Neural cell (in vitro differentiated cells): ENCODE measurements at regions not wholly inside any gene's neighbourhood (a gene's known extent, or its start where the extent isn't known, plus 50 kb on each side); places are given as distances from the start of the nearest gene placed in this dataset.

Source experiments
- CTCF ChIP-seq: fragments of 450-650 bp; IDR thresholded peaks from 2 replicates; pipeline ENCODE4 v1.5.1; 2014; ENCODE audit warnings: antibody characterized with exemption, mild to moderate bottlenecking, moderate library complexity; ENCODE audit not compliant: poor library complexity, severe bottlenecking
- EZH2 ChIP-seq: fragments of 200-600, 300-800 bp; shearing (Covaris generic), sonication (generic); IDR thresholded peaks from 2 replicates; pipeline ENCODE4 v1.6.1; 2014; ENCODE audit warnings: antibody characterized with exemption, low read length, borderline replicate concordance, mild to moderate bottlenecking; ENCODE audit not compliant: insufficient read depth, poor library complexity, severe bottlenecking
- MXI1 ChIP-seq: fragments of 450-650 bp; conservative IDR thresholded peaks from 2 replicates; pipeline ENCODE4 v1.6.1; 2014; ENCODE audit warnings: antibody characterized with exemption, mild to moderate bottlenecking; ENCODE audit not compliant: poor library complexity, severe bottlenecking
- POLR2AphosphoS5 ChIP-seq: IDR thresholded peaks from 2 replicates; pipeline ENCODE4 v1.6.1; 2012
- REST ChIP-seq: IDR thresholded peaks from 2 replicates; pipeline ENCODE4 v1.6.1; 2012; ENCODE audit warnings: borderline replicate concordance
- TAF1 ChIP-seq: IDR thresholded peaks from 2 replicates; pipeline ENCODE4 v1.6.1; 2012; ENCODE audit warnings: low read depth

GRCh38 chr2:65503746-65504145 lies 71.3 kb upstream of the SPRED2 start:
- no peak for TF ChIP-seq CTCF
- no peak for TF ChIP-seq EZH2
- TF ChIP-seq REST, result no peak
- no peak for TF ChIP-seq TAF1
- no peak for TF ChIP-seq MXI1
- TF ChIP-seq POLR2AphosphoS5, result no peak
